ENCODE measurements at regions not wholly inside any gene's neighbourhood (a gene's known extent, or its start where the extent isn't known, plus 50 kb on each side); places are given as distances from the start of the nearest gene placed in this dataset.

DNA sequence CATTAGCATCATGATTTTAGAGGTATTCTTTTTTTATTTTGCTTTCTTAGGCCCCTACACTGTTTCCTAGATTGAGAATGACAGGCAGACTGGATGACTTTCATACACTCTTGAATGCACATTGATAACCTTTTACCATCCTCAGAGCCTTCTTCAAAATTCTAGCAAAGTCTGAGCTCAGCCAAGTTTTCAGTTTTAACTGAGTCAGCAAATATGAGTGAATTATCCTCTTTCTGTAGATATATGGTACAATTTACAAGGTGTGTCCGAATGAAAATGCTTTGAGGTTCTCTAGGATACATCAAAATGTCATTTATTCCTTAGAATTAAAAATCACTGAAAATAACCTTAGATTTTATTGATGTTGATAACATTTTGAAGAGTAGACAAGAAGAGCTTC, 1038.2 kb upstream of the POU3F3 start:
- in situ Hi-C loops (cut with HindIII; ENCODE audit: low sequenced_read_pairs), result no loop called here
- DNase-seq (ENCODE audit: low read depth), result no peak
- H3K4me3 ChIP-seq (ENCODE audit: low read depth, low read length), result no peak overlapping the region
- TF ChIP-seq, protein P1, sequence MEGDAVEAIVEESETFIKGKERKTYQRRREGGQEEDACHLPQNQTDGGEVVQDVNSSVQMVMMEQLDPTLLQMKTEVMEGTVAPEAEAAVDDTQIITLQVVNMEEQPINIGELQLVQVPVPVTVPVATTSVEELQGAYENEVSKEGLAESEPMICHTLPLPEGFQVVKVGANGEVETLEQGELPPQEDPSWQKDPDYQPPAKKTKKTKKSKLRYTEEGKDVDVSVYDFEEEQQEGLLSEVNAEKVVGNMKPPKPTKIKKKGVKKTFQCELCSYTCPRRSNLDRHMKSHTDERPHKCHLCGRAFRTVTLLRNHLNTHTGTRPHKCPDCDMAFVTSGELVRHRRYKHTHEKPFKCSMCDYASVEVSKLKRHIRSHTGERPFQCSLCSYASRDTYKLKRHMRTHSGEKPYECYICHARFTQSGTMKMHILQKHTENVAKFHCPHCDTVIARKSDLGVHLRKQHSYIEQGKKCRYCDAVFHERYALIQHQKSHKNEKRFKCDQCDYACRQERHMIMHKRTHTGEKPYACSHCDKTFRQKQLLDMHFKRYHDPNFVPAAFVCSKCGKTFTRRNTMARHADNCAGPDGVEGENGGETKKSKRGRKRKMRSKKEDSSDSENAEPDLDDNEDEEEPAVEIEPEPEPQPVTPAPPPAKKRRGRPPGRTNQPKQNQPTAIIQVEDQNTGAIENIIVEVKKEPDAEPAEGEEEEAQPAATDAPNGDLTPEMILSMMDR (IDR thresholded peaks at IDR 0.05; ENCODE audit: low read depth, low read length, missing control alignments), result no peak

DNA sequence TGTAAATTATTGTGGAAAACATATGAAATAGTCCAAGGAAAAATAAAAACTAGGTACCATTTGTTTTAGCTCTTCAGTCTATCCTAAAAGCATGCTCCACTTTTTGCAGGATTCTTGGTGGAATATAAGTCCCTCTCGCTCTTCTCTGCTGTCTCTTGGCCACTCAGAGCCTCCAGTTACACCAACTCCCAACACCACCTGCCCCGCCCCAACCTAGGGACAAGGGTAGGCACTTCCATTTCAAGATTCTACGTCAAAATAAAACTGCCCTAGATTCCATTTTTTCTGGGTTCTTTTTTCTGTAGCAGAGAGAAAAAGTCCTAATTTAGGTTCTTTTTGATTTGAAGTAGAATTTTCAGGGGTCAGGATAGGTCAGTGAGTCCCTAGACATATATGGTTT, 1036.2 kb upstream of the POU3F3 start:
- in situ Hi-C loops (cut with HindIII; ENCODE audit: low sequenced_read_pairs), result no loop called here
- DNase-seq (ENCODE audit: low read depth), result no peak
- H3K4me3 ChIP-seq (ENCODE audit: low read depth, low read length), result no peak overlapping the region
- TF ChIP-seq, protein P1 (IDR thresholded peaks at IDR 0.05; ENCODE audit: low read depth, low read length, missing control alignments), result no peak

DNA sequence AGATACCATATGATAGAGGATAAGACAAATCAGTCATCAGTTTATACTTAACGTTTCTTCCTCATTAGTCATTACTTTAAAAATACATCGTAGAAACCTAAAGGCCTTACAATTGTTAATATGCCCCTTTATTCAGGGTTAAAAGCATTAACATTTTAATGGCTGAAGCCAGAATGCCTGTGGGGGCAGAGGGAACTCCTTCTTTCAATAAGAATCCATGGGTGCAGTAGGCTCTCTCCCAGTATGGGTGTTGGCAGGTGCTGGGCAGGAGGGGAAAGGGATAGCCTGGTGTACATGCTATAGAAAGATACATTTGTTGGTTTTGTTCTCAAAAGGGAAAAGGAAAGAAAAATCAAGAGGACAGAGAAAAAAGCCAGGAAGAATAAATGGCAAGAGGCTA, 1035.7 kb upstream of the POU3F3 start:
- in situ Hi-C loops (cut with HindIII; ENCODE audit: low sequenced_read_pairs), result no loop called here
- no peak for DNase-seq (ENCODE audit: low read depth)
- TF ChIP-seq, protein P1 (IDR thresholded peaks at IDR 0.05; ENCODE audit: low read depth, low read length, missing control alignments), result no peak
- H3K4me3 ChIP-seq (ENCODE audit: low read depth, low read length), result no peak overlapping the region

DNA sequence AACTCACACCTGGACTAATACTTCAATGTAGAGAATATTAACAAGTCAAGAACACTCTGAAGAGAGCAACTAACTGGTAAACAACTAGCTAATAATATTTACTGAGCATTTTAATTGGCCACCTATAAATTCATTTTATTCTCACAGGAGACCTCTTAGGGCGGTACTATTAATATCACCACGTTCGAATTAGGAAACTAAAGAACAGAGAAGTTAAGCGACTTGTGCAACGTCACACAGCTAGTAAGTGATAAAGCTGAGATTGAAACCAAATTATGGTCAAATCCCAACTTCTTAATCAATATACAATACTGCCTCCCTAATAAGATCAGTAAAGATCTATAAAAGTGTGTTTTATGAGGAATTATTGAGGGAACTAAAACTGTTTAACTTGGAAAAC, 1034.3 kb upstream of the POU3F3 start:
- no peak overlapping the region for H3K4me3 ChIP-seq (ENCODE audit: low read depth, low read length)
- in situ Hi-C loops (cut with HindIII; ENCODE audit: low sequenced_read_pairs), result no loop called here
- TF ChIP-seq, protein P1 (IDR thresholded peaks at IDR 0.05; ENCODE audit: low read depth, low read length, missing control alignments), result no peak
- DNase-seq (ENCODE audit: low read depth), result no peak

DNA sequence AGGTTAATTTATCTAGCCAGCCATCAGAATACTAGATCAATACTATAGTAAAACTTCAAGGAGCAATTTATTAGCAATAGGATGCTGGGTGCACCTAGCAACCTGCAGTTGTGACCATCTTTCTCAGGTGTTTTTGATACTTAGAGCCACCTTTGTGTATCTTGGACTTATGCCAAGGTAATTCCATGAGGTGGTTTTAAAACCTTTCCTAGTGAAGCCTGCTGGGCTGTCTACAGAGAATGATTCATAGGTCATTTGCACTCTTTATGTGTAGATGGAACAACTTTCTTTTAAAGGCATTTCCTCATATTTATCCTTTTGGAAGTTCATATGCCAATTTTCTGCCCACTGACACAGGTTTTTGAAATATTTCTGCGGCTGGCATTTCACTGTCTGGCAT, 1030.1 kb upstream of the POU3F3 start:
- in situ Hi-C loops (cut with HindIII; ENCODE audit: low sequenced_read_pairs), result no loop called here
- no peak overlapping the region for H3K4me3 ChIP-seq (ENCODE audit: low read depth, low read length)
- DNase-seq (ENCODE audit: low read depth), result no peak
- TF ChIP-seq, protein P1 (IDR thresholded peaks at IDR 0.05; ENCODE audit: low read depth, low read length, missing control alignments), result no peak

DNA sequence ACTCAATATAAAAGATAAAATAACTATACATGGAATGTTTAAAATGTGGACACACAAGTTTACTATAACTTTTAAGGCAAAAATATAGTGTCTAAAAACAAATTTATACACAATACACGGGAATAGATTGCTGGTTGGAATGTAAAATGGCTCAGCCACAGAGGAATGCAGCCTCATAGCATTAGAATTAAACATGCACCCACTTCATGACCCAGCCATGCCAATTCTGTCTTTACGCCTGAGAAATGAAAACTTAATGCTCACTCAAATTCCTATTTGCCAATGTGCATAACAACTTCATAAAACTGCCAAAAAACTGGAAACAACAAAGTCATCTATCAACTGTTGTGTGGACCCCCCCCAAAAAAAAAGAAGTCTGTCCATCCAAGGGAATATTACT, 1006.6 kb upstream of the POU3F3 start:
- DNase-seq (ENCODE audit: low read depth), result no peak
- TF ChIP-seq, protein P1 (IDR thresholded peaks at IDR 0.05; ENCODE audit: low read depth, low read length, missing control alignments), result no peak
- in situ Hi-C loops (cut with HindIII; ENCODE audit: low sequenced_read_pairs), result no loop called here
- no peak overlapping the region for H3K4me3 ChIP-seq (ENCODE audit: low read depth, low read length)

DNA sequence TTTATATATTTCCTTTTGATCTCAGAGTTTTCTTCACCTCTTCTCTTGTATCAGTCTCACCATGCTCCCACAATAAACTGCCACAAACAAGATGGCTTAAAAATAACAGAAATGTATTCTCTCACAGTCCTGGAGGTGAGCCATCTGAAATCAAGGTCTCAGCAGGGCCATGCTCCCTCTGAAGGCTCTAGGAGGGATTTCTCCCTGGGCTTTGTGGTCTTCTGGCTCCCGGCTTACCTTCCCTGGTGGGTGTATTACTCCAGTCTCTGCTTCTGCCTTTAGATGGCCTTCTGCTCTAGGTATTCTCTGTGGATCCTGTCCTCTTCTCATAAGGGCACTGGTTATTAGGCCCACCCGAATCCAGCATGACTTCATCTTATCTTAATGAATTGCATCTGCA, 994.7 kb upstream of the POU3F3 start:
- TF ChIP-seq, protein P1 (IDR thresholded peaks at IDR 0.05; ENCODE audit: low read depth, low read length, missing control alignments), result no peak
- no peak overlapping the region for H3K4me3 ChIP-seq (ENCODE audit: low read depth, low read length)
- DNase-seq (ENCODE audit: low read depth), result no peak
- in situ Hi-C loops (cut with HindIII; ENCODE audit: low sequenced_read_pairs), result no loop called here

Data from astrocyte of the cerebellum (primary cell).